DOHH2 (cell line): ENCODE measurements at regions not wholly inside any gene's neighbourhood (a gene's known extent, or its start where the extent isn't known, plus 50 kb on each side); places are given as distances from the start of the nearest gene placed in this dataset.

Experiments
- CTCF ChIP-seq: fragments of 200-600 bp; sonication (generic); IDR thresholded peaks from one replicate; pipeline ENCODE4 v1.5.1; 2014; ENCODE audit warnings: antibody characterized with exemption, mild to moderate bottlenecking, low read depth, low read length; ENCODE audit not compliant: poor library complexity, severe bottlenecking
- EZH2phosphoT487 ChIP-seq: fragments of 200-600 bp; sonication (generic); IDR thresholded peaks from 2 replicates; pipeline ENCODE4 v1.6.1; 2017; ENCODE audit warnings: borderline replicate concordance, mild to moderate bottlenecking, antibody characterized with exemption, low read length, moderate library complexity, mixed read lengths

DNA sequence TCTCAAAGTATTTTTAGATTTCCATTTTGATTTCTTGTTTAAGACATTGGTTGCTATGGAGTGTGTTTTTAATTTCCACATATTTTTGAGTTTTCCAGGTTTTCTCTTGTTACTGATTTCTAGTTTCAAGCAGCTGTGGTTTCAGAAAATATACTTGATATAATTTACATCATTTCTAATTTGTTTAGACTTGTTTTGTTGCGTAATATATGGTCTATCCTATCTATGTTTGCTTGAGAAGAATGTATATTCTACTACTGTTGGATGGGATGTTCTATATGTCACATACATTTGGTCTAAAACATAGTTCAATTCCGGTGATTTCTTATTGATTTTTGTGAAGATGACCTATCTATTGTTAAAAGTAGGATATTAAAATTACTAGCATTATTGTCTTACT lies 170.5 kb upstream of the EMCN start:
- TF ChIP-seq CTCF: no peak
- no peak for TF ChIP-seq EZH2phosphoT487
